Subcutaneous abdominal adipose tissue (tissue), 5 donors: ENCODE measurements at regions not wholly inside any gene's neighbourhood (a gene's known extent, or its start where the extent isn't known, plus 50 kb on each side); places are given as distances from the start of the nearest gene placed in this dataset.

ENCODE experiments used
- H3K27ac ChIP-seq: one replicate; pipeline ENCODE4 v1.7.0; 2013; ENCODE audit warnings: low read depth, mild to moderate bottlenecking, inconsistent platforms, low read length, moderate library complexity
- H3K27me3 ChIP-seq, 5 donors: one replicate each; pipeline ENCODE4 v1.7.0; 2013; ENCODE audit warnings: low read length in 5 of 5, inconsistent platforms in 1 of 5; ENCODE audit not compliant: control insufficient read depth in 5 of 5, insufficient read depth in 4 of 5
- H3K36me3 ChIP-seq, 5 donors: one replicate each; pipeline ENCODE4 v1.7.0; 2013; ENCODE audit warnings: low read length in 5 of 5; ENCODE audit not compliant: control insufficient read depth in 5 of 5, insufficient read depth in 5 of 5
- H3K4me1 ChIP-seq, 5 donors: one replicate each; pipeline ENCODE4 v1.7.0; 2013; ENCODE audit warnings: low read length in 5 of 5, mild to moderate bottlenecking in 3 of 5, moderate library complexity in 1 of 5; ENCODE audit not compliant: control insufficient read depth in 5 of 5, insufficient read depth in 5 of 5
- H3K4me3 ChIP-seq, 5 donors: one replicate each; pipeline ENCODE4 v1.7.0; 2013; ENCODE audit warnings: low read length in 5 of 5, low read depth in 1 of 5
- H3K9ac ChIP-seq, 5 donors: one replicate each; pipeline ENCODE4 v1.7.0; 2013; ENCODE audit warnings: low read length in 5 of 5, mild to moderate bottlenecking in 4 of 5, moderate library complexity in 3 of 5
- H3K9me3 ChIP-seq, 5 donors: one replicate each; pipeline ENCODE4 v1.7.0; 2013; ENCODE audit warnings: low read length in 5 of 5; ENCODE audit not compliant: control insufficient read depth in 5 of 5
- donor health status: healthy.
- donor health status: healthy.
- donor health status: healthy.
- donor health status: healthy.
- donor health status: healthy.

GRCh38 chr18:74023220-74023619 is 124.4 kb downstream of the FBXO15 start:
- Histone ChIP-seq H3K9ac (no peak overlapping the region), H3K36me3 (no peaks in the 10 kb centered on the region), H3K4me1 (no peaks in the 10 kb centered on the region), H3K4me3 (no peak overlapping the region), H3K27me3 (peaks cover 0 to 3% (median 0%) of the 10 kb centered on the region in 5 donors), H3K9me3 (no peaks in the 10 kb centered on the region), H3K27ac (no peak overlapping the region)

DNA sequence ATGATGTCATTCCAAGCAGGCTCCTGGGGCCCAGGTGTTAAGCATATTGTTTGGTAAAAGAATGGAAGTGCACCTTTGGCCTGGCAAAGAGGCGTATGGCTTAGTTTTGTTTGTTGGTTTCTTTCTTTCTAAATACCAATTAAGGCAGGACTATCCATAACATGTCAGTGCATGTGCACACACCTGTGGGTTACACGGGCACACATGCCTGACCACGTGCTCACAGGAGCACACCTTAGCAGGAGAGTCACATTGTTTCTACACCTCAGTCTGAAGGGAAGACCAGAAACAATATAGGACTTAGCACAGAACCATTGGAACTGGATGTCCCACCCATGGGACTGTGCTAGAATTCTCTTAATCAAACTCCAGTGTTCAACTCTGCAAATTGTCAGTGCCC is 127.8 kb downstream of the FBXO15 start:
- no peaks in the 10 kb centered on the region for H3K36me3 ChIP-seq
- no peak overlapping the region for H3K4me3 ChIP-seq
- H3K4me1 ChIP-seq, result no peaks in the 10 kb centered on the region
- H3K27me3 ChIP-seq, result peaks cover 0 to 3% (median 0%) of the 10 kb centered on the region in 5 donors
- H3K9ac ChIP-seq, result no peak overlapping the region
- no peak overlapping the region for H3K27ac ChIP-seq
- no peaks in the 10 kb centered on the region for H3K9me3 ChIP-seq

- no peaks in the 10 kb centered on the region for H3K36me3 ChIP-seq
- H3K9ac ChIP-seq, result no peak overlapping the region
- H3K9me3 ChIP-seq, result no peaks in the 10 kb centered on the region
- no peak overlapping the region for H3K27ac ChIP-seq
- H3K4me3 ChIP-seq, result no peak overlapping the region
- peaks cover 0 to 4% (median 0%) of the 10 kb centered on the region in 5 donors for H3K4me1 ChIP-seq
- H3K27me3 ChIP-seq, result peaks cover 0 to 1% (median 0%) of the 10 kb centered on the region in 5 donors
Measured at GRCh38 chr18:74013955-74014354, 133.7 kb downstream of the FBXO15 start.

DNA sequence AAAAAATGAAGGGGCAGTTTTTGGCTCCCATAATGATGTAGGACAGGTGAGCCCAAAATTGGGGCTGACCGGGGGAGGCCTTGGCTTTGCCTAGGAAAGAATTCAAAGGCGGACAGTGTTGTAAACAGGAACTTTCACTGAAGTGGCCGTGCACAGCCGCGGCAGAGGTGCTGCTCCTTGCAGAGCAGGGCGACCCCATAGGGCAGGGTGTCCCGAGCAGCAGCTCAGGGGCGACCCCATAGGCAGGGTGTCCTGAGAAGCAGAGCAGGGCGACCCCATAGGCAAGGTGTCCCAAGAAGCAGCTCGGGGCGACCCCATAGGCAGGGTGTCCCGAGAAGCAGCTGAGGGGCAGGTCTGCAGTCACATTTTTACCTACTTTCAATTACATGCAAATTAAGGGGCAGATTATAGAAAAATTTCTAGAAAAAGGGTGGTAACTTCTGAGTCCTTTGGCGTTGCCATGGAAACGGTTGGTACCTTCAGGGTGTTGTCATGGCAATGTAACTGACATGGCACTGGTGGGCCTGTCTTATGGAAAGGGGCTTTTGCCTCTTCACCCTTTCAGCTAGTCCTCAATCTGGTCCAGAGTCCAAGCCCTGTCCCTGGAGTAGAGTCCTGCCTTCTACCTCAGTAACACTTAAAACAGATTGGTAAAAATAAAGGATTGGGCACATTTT is 134.5 kb downstream of the FBXO15 start:
- no peak overlapping the region for H3K4me3 ChIP-seq
- H3K36me3 ChIP-seq, result no peaks in the 10 kb centered on the region
- H3K9me3 ChIP-seq, result no peaks in the 10 kb centered on the region
- H3K27me3 ChIP-seq, result no peaks in the 10 kb centered on the region
- no peak overlapping the region for H3K9ac ChIP-seq
- peaks cover 0 to 4% (median 0%) of the 10 kb centered on the region in 5 donors for H3K4me1 ChIP-seq
- no peak overlapping the region for H3K27ac ChIP-seq

- Histone ChIP-seq H3K9me3 (no peaks in the 10 kb centered on the region), H3K36me3 (no peaks in the 10 kb centered on the region), H3K9ac (no peak overlapping the region), H3K27ac (no peak overlapping the region), H3K27me3 (no peaks in the 10 kb centered on the region), H3K4me1 (no peaks in the 10 kb centered on the region), H3K4me3 (no peak overlapping the region)
Measured at GRCh38 chr18:74006143-74006542, 141.5 kb downstream of the FBXO15 start.

DNA sequence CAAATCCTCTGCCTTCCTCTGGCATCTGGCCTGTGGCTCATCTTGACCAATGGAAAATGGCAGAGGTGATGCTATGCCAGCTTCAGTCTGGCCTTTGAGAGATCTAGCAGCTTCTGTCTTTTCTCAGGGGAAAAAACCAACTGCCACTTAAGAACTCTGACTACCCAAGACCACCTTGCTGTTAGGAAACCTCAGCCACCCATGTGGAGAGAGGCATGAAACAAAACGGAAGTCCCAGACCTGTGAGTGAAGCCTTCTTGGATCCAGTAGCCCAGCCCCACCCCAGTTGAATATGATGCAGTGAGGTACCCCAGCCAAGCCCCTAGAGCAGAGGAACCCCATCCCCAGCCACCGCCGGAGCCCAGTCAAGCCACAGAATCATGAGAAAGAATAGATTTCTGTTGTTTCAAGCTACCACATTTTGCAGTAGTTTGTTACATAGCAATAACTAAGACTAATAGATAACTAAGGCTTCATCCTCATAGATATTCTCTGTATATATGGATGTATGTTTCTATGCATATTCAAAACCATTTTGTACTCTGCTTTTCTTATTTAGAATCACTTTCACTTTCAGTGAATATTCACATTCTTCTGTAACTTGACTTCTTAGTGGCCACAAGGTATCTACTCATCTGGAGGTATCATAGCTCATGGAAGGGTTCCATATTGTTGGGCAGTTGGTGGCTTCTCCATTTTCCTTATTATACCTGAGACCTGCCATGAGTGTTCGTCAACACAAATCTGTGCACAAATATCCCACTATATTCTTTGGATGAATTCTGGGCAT is 142.1 kb downstream of the FBXO15 start:
- Histone ChIP-seq H3K9me3 (no peaks in the 10 kb centered on the region), H3K27me3 (no peaks in the 10 kb centered on the region), H3K9ac (no peak overlapping the region), H3K4me1 (no peaks in the 10 kb centered on the region), H3K36me3 (no peaks in the 10 kb centered on the region), H3K4me3 (no peak overlapping the region), H3K27ac (no peak overlapping the region)

DNA sequence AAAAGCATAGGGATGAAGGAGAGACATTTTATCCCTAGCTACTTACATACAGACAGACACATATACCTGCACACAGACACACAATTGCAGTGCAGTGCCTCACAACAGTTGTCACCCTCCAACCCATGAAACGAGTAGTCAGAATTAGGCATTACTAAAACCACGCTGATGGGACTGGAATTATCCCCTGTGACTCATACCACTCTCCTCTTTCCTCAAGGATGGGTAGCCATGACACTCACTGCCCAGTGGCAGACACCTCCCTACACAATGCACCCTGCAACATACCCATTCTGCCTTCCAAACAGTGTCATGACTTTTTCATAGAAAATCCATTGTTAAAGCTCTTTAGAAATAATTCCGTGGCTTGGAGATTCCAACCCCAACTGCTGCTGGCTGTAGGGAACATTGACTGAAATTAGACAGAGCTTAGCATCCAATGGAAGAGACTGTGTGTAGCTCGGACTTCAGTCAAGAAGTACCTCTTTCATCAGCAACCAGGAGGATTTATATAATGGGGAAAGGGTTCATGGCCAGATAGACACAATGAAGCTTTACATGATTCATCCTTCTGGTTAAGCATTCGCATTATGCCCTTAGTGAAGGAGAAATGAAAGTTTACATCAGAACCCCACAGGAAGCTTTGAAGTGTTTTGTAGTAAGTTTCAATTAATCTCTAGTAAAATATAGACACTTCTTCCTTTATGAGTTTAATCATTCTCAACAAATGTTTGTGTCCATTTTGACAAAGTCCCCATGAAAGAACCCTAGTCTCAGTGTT is 155.2 kb downstream of the FBXO15 start:
- Histone ChIP-seq H3K9ac (no peak overlapping the region), H3K4me1 (no peaks in the 10 kb centered on the region), H3K27ac (no peak overlapping the region), H3K4me3 (no peak overlapping the region), H3K9me3 (peaks cover 0 to 2% (median 0%) of the 10 kb centered on the region in 5 donors), H3K27me3 (no peaks in the 10 kb centered on the region), H3K36me3 (no peaks in the 10 kb centered on the region)

GRCh38 chr18:73991570-73991969 is 156.1 kb downstream of the FBXO15 start:
- H3K9me3 ChIP-seq, result peaks cover 0 to 2% (median 0%) of the 10 kb centered on the region in 5 donors
- no peak overlapping the region for H3K27ac ChIP-seq
- no peaks in the 10 kb centered on the region for H3K27me3 ChIP-seq
- H3K4me1 ChIP-seq, result no peaks in the 10 kb centered on the region
- no peak overlapping the region for H3K9ac ChIP-seq
- H3K36me3 ChIP-seq, result no peaks in the 10 kb centered on the region
- no peak overlapping the region for H3K4me3 ChIP-seq

GRCh38 chr18:73990258-73990657 is 157.4 kb downstream of the FBXO15 start:
- Histone ChIP-seq H3K27ac (no peak overlapping the region), H3K27me3 (no peaks in the 10 kb centered on the region), H3K9ac (no peak overlapping the region), H3K4me1 (no peaks in the 10 kb centered on the region), H3K36me3 (no peaks in the 10 kb centered on the region), H3K4me3 (no peak overlapping the region), H3K9me3 (peaks cover 0 to 2% (median 0%) of the 10 kb centered on the region in 5 donors)
